ENCODE measurements at regions not wholly inside any gene's neighbourhood (a gene's known extent, or its start where the extent isn't known, plus 50 kb on each side); places are given as distances from the start of the nearest gene placed in this dataset.

- Histone ChIP-seq H3K4me3 (replicated peaks in 1 of 3; ENCODE audit: insufficient read depth in 1 of 3, low read depth in 1 of 3, low read length in 3 of 3) (no peak overlapping the region), H3K79me2 (ENCODE audit: control insufficient read depth, insufficient read depth, low read length) (no peaks in the 10 kb centered on the region), H2AFZ (ENCODE audit: low read depth, low read length) (no peak overlapping the region), H3K36me3 (ENCODE audit: control insufficient read depth in 2 of 2, extremely low read depth in 1 of 2, insufficient read depth in 2 of 2, low read length in 2 of 2) (no peaks in the 10 kb centered on the region), H3K4me2 (ENCODE audit: insufficient read depth, low read length) (no peak overlapping the region), H3K9ac (replicated peaks; ENCODE audit: extremely low read depth, insufficient read depth, low read length) (no peak overlapping the region), H3K9me3 (replicated peaks; ENCODE audit: control insufficient read depth, insufficient read depth, low read length) (no peaks in the 10 kb centered on the region), H3K4me1 (ENCODE audit: control insufficient read depth, extremely low read depth, insufficient read depth, low read length) (no peaks in the 10 kb centered on the region), H4K20me1 (replicated peaks; ENCODE audit: control insufficient read depth, extremely low read depth, insufficient read depth, low read length) (no peaks in the 10 kb centered on the region), H3K27ac (ENCODE audit: insufficient read depth, low read depth, low read length) (no peak overlapping the region), H3K9me1 (replicated peaks; ENCODE audit: control insufficient read depth, extremely low read depth, insufficient read depth, low read length) (no peaks in the 10 kb centered on the region), H3K27me3 (ENCODE audit: control insufficient read depth in 2 of 2, insufficient read depth in 2 of 2, low read length in 2 of 2) (no peaks in the 10 kb centered on the region)
- dilution Hi-C loops (cut with MboI; ENCODE audit: extremely low pct_ligation_motif_present, low sequenced_read_pairs) (no loop called here), intact Hi-C loops (cut with micrococcal nuclease) (no loop called here)
- no peak for TF ChIP-seq CTCF (IDR thresholded peaks at IDR 0.05; ENCODE audit: extremely low read depth in 1 of 2, insufficient read depth in 1 of 2, low read depth in 1 of 2, low read length in 2 of 2)
- TF ChIP-seq GATA2 (IDR thresholded peaks at IDR 0.05; ENCODE audit: insufficient read depth, insufficient read length, low read depth, low read length) = no peak
- no peak for TF ChIP-seq POLR2A (IDR thresholded peaks at IDR 0.05; ENCODE audit: low read depth, low read length)
- TF ChIP-seq MYC (IDR thresholded peaks at IDR 0.05; ENCODE audit: low read depth, low read length) = no peak
- no peak for TF ChIP-seq JUN (IDR thresholded peaks at IDR 0.05; ENCODE audit: borderline replicate concordance, insufficient read depth, insufficient read length, low read depth)
- no peak for TF ChIP-seq MAX (IDR thresholded peaks at IDR 0.05; ENCODE audit: insufficient read depth, insufficient read length)
- TF ChIP-seq EZH2 (IDR thresholded peaks at IDR 0.05; ENCODE audit: borderline replicate concordance, low read depth, low read length, severe bottlenecking) = no peak
- no peak for TF ChIP-seq FOS (IDR thresholded peaks at IDR 0.05; ENCODE audit: borderline replicate concordance, insufficient read depth, low read length)
- TF ChIP-seq POLR2AphosphoS5 (IDR thresholded peaks at IDR 0.05; ENCODE audit: insufficient read depth, low read depth, low read length) = no peak
- ChIA-PET CTCF (no interaction called here), POLR2A (no interaction called here)
- BruUV-seq (replicated peaks) = no TSS peak
- DNase-seq (ENCODE audit: low read depth, low spot score) = no peak
- no peak for FAIRE-seq
Observed at GRCh38 chrY:8820032-8820431, 517.2 kb upstream of the TSPY4 start.

All from endothelial cell of umbilical vein (primary cell).